Pancreas (tissue), 10 donors: ENCODE measurements at regions not wholly inside any gene's neighbourhood (a gene's known extent, or its start where the extent isn't known, plus 50 kb on each side); places are given as distances from the start of the nearest gene placed in this dataset.

ENCODE experiments used
- ATAC-seq, 4 donors: fragments of 200-7000 bp; cut with Tn5 transposase; one replicate each; pipeline versions ENCODE4 v1.8.0 to v1.9.1; 2020; ENCODE audit warnings: mild to moderate bottlenecking in 4 of 4, moderate library complexity in 4 of 4
- DNase-seq, 6 donors: peaks; one replicate each; pipeline ENCODE4 v3.0.0-alpha.2; 2020
- FAIRE-seq: peaks from 2 replicates; lab custom pipeline; 2012; peaks lifted over from hg19 to GRCh38; lab: Jason Lieb, UNC
- H3K27ac ChIP-seq, 4 donors: fragments of 200-600 bp; sonication (generic); 1 replicate in 3 of 4; 2 replicates in 1 of 4; pipeline versions ENCODE4 v1.5.0 to v1.8.0; 2020
- H3K27me3 ChIP-seq, 4 donors: fragments of 200-600 bp; one replicate each; pipeline ENCODE4 v1.8.0; 2021
- H3K36me3 ChIP-seq, 3 donors: fragments of 200-600 bp; sonication (generic) in 1 of 3; one replicate each; pipeline versions ENCODE4 v1.5.0 to v1.8.0; 2020 to 2021
- H3K4me1 ChIP-seq, 3 donors: fragments of 200-600 bp; one replicate each; pipeline ENCODE4 v1.8.0; 2021
- H3K4me3 ChIP-seq, 4 donors: fragments of 200-600 bp; sonication (generic) in 2 of 4; one replicate each; pipeline versions ENCODE4 v1.5.0 to v1.8.0; 2020 to 2021
- H3K9me3 ChIP-seq, 4 donors: fragments of 200-600 bp; one replicate each; pipeline ENCODE4 v1.8.0; 2021
- CTCF ChIP-seq, 4 donors: fragments of 200-600 bp; sonication (generic) in 3 of 4; IDR thresholded peaks; one replicate each; pipeline versions ENCODE4 v1.5.0 to v1.8.0; 2021; ENCODE audit warnings: antibody characterized with exemption in 4 of 4
- WGBS, 2 donors: extraction: QIAGEN DNeasy Blood & Tissue Kit; methylation state at CpG; one replicate each; pipeline ENCODE4 v1.1.7; 2013; 5-methylcytosine and 5-hydroxymethylcytosine counted together
- intact Hi-C, 3 donors: fragments of 100-400 bp; cut with DNase I; formaldehyde crosslinking; loops; one replicate each; pipeline versions ENCODE4 v1.11.1 to v1.14.2; 2022
- donor health status: healthy with polysubstance abuse.
- donor health status: DM: no; HTN: no; CAD: no; lungs with moderate emphysema.
- donor health status: DM: no; HTN: no; CAD: no.
- donor health status: control.
- donor health status: control.
- donor health status: Bipolar disorder and iron deficiency.
- donor health status: DM: yes; HTN: yes; CAD: no.
- donor health status: DM: no; HTN: no; CAD: no.
- donor health status: DM: no; HTN: no; CAD: no.
- donor health status: DM: yes; HTN: yes; CAD: no.

DNA sequence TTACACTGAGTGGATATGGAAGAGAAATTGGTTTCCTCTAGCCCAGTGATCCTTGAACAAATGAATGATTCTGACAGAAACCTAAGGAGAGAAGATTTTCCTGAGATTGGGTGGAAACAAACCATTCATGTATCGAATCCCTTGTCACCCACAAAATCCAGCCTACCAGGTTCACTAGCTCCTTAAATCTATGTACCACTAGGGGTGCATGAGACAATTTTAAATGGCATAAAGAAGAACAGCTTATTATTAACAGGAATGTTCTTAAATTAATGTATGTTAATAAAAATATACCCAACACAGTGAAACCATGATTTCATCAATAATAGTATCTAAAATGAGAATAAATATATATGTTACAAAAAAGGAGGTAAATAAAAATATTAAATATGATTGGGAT, 118.4 kb upstream of the LNX1 start:
- intact Hi-C loops, result no loop called here
- no peak for FAIRE-seq
- WGBS, 2 donors, result 93% methylated on average over 1 of the region's 1 CpG

DNA sequence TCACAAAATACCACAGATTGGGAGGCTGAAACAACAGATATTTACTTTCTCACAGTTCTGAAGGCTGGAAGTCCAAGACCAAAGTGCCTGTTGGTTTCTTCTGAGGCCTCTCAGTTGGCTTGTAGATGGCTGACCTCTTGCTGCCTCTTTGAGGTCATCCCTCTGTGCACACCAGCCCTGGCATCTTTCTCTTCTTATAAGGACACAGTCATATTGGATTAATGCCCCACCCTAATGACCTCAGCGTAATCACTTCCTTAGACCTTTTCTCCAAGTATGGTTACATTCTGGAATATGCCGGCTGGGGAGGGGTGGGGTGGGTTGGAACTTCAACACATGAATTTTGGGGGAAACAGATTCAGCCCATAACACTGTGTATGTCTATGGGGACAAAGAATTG, 116.2 kb upstream of the LNX1 start:
- H3K9me3 ChIP-seq, result no peaks in the 10 kb centered on the region
- H3K36me3 ChIP-seq, result no peaks in the 10 kb centered on the region
- H3K27me3 ChIP-seq, result no peaks in the 10 kb centered on the region
- FAIRE-seq (no peak), DNase-seq (no peak), ATAC-seq (no peak)
- no peak overlapping the region for H3K4me3 ChIP-seq
- H3K27ac ChIP-seq, result no peak overlapping the region
- intact Hi-C loops, result no loop called here
- 94 to 98% methylated on average over 2 of the region's 2 CpGs for WGBS, 2 donors
- TF ChIP-seq CTCF (IDR thresholded peaks at IDR 0.05), result no peak
- H3K4me1 ChIP-seq, result peaks cover 0 to 2% (median 0%) of the 10 kb centered on the region in 3 donors

More for the DNA sequence above, 118.4 kb upstream of the LNX1 start:
- H3K36me3 ChIP-seq, result no peaks in the 10 kb centered on the region
- TF ChIP-seq CTCF (IDR thresholded peaks at IDR 0.05), result no peak
- no peak overlapping the region for H3K4me3 ChIP-seq
- H3K4me1 ChIP-seq, result no peaks in the 10 kb centered on the region
- no peak for ATAC-seq
- H3K9me3 ChIP-seq, result no peaks in the 10 kb centered on the region
- DNase-seq, result no peak
- no peaks in the 10 kb centered on the region for H3K27me3 ChIP-seq
- H3K27ac ChIP-seq, result no peak overlapping the region

GRCh38 chr4:53706422-53707032, 115.2 kb upstream of the LNX1 start:
- intact Hi-C loops, result no loop called here
- FAIRE-seq (no peak), DNase-seq (peak in 1 of 6 donors; percentile 16), ATAC-seq (peak; percentile 61 to 65 (median 63))
- peak; percentile 27 to 49 (median 34) for TF ChIP-seq CTCF (IDR thresholded peaks at IDR 0.05)
- WGBS, 2 donors, result 30 to 44% methylated on average over 8 of the region's 8 CpGs
- H3K36me3 ChIP-seq, result no peaks in the 10 kb centered on the region
- peaks cover 0 to 2% (median 0%) of the 10 kb centered on the region in 3 donors for H3K4me1 ChIP-seq
- H3K27me3 ChIP-seq, result no peaks in the 10 kb centered on the region
- no peaks in the 10 kb centered on the region for H3K9me3 ChIP-seq
- H3K4me3 ChIP-seq, result no peak overlapping the region
- no peak overlapping the region for H3K27ac ChIP-seq

DNA sequence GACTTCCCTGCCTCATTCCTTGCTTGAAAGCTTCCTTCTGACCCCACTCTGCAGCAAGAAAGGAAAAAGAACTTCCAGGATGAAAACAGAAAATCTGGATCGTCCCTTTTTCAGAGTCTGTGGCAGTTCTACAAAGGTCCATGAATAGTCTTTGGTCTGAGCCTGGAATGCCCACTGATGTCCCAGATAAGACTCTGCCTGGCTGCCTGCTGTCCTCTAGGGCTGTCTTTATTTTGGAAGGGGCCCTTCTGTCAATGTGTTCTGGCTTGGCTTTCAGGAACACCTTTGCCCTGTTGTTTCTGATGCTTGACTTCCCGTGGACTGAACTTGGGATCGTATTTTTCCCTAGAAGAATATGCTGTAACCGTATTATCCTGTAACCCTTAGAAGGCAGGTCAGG, 114.7 kb upstream of the LNX1 start:
- intact Hi-C loops, result no loop called here
- no peaks in the 10 kb centered on the region for H3K27me3 ChIP-seq
- no peak for TF ChIP-seq CTCF (IDR thresholded peaks at IDR 0.05)
- no peak overlapping the region for H3K4me3 ChIP-seq
- ATAC-seq, result no peak
- no peaks in the 10 kb centered on the region for H3K36me3 ChIP-seq
- H3K27ac ChIP-seq, result no peak overlapping the region
- H3K9me3 ChIP-seq, result no peaks in the 10 kb centered on the region
- DNase-seq, result no peak
- peaks cover 0 to 2% (median 0%) of the 10 kb centered on the region in 3 donors for H3K4me1 ChIP-seq
- no peak for FAIRE-seq
- 46 to 53% methylated on average over 4 of the region's 4 CpGs for WGBS, 2 donors

- Histone ChIP-seq H3K27ac (no peak overlapping the region), H3K27me3 (no peaks in the 10 kb centered on the region), H3K4me3 (no peak overlapping the region), H3K9me3 (no peaks in the 10 kb centered on the region), H3K36me3 (no peaks in the 10 kb centered on the region), H3K4me1 (peaks cover 0 to 2% (median 0%) of the 10 kb centered on the region in 3 donors)
- intact Hi-C loops, result no loop called here
- FAIRE-seq (no peak), ATAC-seq (no peak), DNase-seq (no peak)
- no peak for TF ChIP-seq CTCF (IDR thresholded peaks at IDR 0.05)
- 81 to 84% methylated on average over 3 of the region's 3 CpGs for WGBS, 2 donors
Measured at GRCh38 chr4:53705151-53705764, 114.0 kb upstream of the LNX1 start.
